ENCODE measurements at regions not wholly inside any gene's neighbourhood (a gene's known extent, or its start where the extent isn't known, plus 50 kb on each side); places are given as distances from the start of the nearest gene placed in this dataset.

DNA sequence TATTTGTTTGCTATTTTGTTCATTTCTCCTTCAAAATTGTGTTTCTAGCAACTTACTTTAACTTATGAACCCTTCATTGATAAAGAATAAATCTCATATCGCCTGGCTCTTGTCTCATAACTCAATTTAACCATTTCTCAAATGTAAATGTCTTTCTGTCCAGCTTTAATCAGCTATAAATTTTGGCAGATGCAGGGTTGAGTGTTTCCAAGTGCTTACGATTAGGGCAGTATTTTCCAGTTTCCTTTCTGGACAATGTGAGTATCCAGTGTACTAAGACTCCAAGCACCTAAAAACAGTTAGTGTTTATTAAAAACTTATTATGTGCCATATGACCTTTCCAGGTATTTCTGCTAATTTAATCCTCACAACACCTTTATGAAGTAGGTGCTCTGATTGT, 218.6 kb upstream of the GK2 start:
- Histone ChIP-seq H3K4me2 (ENCODE audit: insufficient read depth, low read length) (no peak overlapping the region), H3K4me3 (replicated peaks in 1 of 3; ENCODE audit: insufficient read depth in 1 of 3, low read depth in 1 of 3, low read length in 3 of 3) (no peak overlapping the region)
- dilution Hi-C loops (cut with MboI; ENCODE audit: extremely low pct_ligation_motif_present, low sequenced_read_pairs): no loop called here

More for the DNA sequence above, 218.6 kb upstream of the GK2 start:
- no peak for DNase-seq (ENCODE audit: low read depth, low spot score)
- no peaks in the 10 kb centered on the region for H3K9me1 ChIP-seq (replicated peaks; ENCODE audit: control insufficient read depth, extremely low read depth, insufficient read depth, low read length)
- H3K4me1 ChIP-seq (ENCODE audit: control insufficient read depth, extremely low read depth, insufficient read depth, low read length): no peaks in the 10 kb centered on the region
- no peak overlapping the region for H3K27ac ChIP-seq (ENCODE audit: insufficient read depth, low read depth, low read length)
- BruUV-seq (replicated peaks): no TSS peak
- H2AFZ ChIP-seq (ENCODE audit: low read depth, low read length): no peak overlapping the region
- no peak overlapping the region for H3K9ac ChIP-seq (replicated peaks; ENCODE audit: extremely low read depth, insufficient read depth, low read length)
- ChIA-PET CTCF (no interaction called here), POLR2A (no interaction called here)
- intact Hi-C loops (cut with micrococcal nuclease): no loop called here
- no peaks in the 10 kb centered on the region for H3K79me2 ChIP-seq (ENCODE audit: control insufficient read depth, insufficient read depth, low read length)
- H4K20me1 ChIP-seq (replicated peaks; ENCODE audit: control insufficient read depth, extremely low read depth, insufficient read depth, low read length): no peaks in the 10 kb centered on the region
- H3K27me3 ChIP-seq (ENCODE audit: control insufficient read depth in 2 of 2, insufficient read depth in 2 of 2, low read length in 2 of 2): peaks cover 0 to 2% of the 10 kb centered on the region in 2 experiments
- no peak for FAIRE-seq
- no peaks in the 10 kb centered on the region for H3K36me3 ChIP-seq (ENCODE audit: control insufficient read depth in 2 of 2, extremely low read depth in 1 of 2, insufficient read depth in 2 of 2, low read length in 2 of 2)
- no peaks in the 10 kb centered on the region for H3K9me3 ChIP-seq (replicated peaks; ENCODE audit: control insufficient read depth, insufficient read depth, low read length)
- TF ChIP-seq FOS (IDR thresholded peaks at IDR 0.05; ENCODE audit: borderline replicate concordance, insufficient read depth, low read length) (no peak), MYC (IDR thresholded peaks at IDR 0.05; ENCODE audit: low read depth, low read length) (no peak), POLR2AphosphoS5 (IDR thresholded peaks at IDR 0.05; ENCODE audit: insufficient read depth, low read depth, low read length) (no peak), JUN (IDR thresholded peaks at IDR 0.05; ENCODE audit: borderline replicate concordance, insufficient read depth, insufficient read length, low read depth) (no peak), EZH2 (IDR thresholded peaks at IDR 0.05; ENCODE audit: borderline replicate concordance, low read depth, low read length, severe bottlenecking) (no peak), GATA2 (IDR thresholded peaks at IDR 0.05; ENCODE audit: insufficient read depth, insufficient read length, low read depth, low read length) (no peak), POLR2A (IDR thresholded peaks at IDR 0.05; ENCODE audit: low read depth, low read length) (no peak)
- TF ChIP-seq, protein P1, sequence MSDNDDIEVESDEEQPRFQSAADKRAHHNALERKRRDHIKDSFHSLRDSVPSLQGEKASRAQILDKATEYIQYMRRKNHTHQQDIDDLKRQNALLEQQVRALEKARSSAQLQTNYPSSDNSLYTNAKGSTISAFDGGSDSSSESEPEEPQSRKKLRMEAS (IDR thresholded peaks at IDR 0.05; ENCODE audit: insufficient read depth, insufficient read length): no peak
- TF ChIP-seq, protein P2, sequence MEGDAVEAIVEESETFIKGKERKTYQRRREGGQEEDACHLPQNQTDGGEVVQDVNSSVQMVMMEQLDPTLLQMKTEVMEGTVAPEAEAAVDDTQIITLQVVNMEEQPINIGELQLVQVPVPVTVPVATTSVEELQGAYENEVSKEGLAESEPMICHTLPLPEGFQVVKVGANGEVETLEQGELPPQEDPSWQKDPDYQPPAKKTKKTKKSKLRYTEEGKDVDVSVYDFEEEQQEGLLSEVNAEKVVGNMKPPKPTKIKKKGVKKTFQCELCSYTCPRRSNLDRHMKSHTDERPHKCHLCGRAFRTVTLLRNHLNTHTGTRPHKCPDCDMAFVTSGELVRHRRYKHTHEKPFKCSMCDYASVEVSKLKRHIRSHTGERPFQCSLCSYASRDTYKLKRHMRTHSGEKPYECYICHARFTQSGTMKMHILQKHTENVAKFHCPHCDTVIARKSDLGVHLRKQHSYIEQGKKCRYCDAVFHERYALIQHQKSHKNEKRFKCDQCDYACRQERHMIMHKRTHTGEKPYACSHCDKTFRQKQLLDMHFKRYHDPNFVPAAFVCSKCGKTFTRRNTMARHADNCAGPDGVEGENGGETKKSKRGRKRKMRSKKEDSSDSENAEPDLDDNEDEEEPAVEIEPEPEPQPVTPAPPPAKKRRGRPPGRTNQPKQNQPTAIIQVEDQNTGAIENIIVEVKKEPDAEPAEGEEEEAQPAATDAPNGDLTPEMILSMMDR (IDR thresholded peaks at IDR 0.05; ENCODE audit: extremely low read depth in 1 of 2, insufficient read depth in 1 of 2, low read depth in 1 of 2, low read length in 2 of 2): no peak
